HCT116 (cell line): ENCODE measurements at regions not wholly inside any gene's neighbourhood (a gene's known extent, or its start where the extent isn't known, plus 50 kb on each side); places are given as distances from the start of the nearest gene placed in this dataset.

Experiments used
- CEBPB ChIP-seq: IDR thresholded peaks from 2 replicates; pipeline ENCODE4 v1.6.1; 2012; ENCODE audit warnings: low read depth
- CTCF ChIP-seq, 3 experiments: fragments of 200-600 bp in 1 of 3; sonication (generic) in 1 of 3; IDR thresholded peaks in 2 of 3; conservative IDR thresholded peaks in 1 of 3; 2 replicates each; pipeline ENCODE4 v1.5.1; 2012 to 2017; ENCODE audit warnings: low read depth in 2 of 3, low read length in 2 of 3, antibody characterized with exemption in 1 of 3, borderline replicate concordance in 1 of 3, control low read depth in 1 of 3, mild to moderate bottlenecking in 1 of 3, mixed read lengths in 1 of 3, mixed run types in 1 of 3, moderate library complexity in 1 of 3; ENCODE audit not compliant: insufficient read depth in 1 of 3
- EZH2 ChIP-seq: fragments of 200-600 bp; sonication (generic); IDR thresholded peaks from 2 replicates; pipeline ENCODE4 v1.6.1; 2017; ENCODE audit warnings: antibody characterized with exemption, mixed run types
- POLR2A ChIP-seq: IDR thresholded peaks from 2 replicates; pipeline ENCODE4 v1.7.0; 2011; ENCODE audit warnings: borderline replicate concordance; ENCODE audit not compliant: insufficient read depth, insufficient read length; ENCODE audit errors: extremely low read depth
- POLR2AphosphoS5 ChIP-seq: IDR thresholded peaks from 2 replicates; pipeline ENCODE4 v1.6.1; 2011; ENCODE audit warnings: mild to moderate bottlenecking, low read depth, low read length, moderate library complexity
- REST ChIP-seq: IDR thresholded peaks from 2 replicates; pipeline ENCODE4 v1.6.1; 2012; ENCODE audit warnings: low read depth

GRCh38 chr22:23008896-23009295, 61.4 kb upstream of the GNAZ start:
- TF ChIP-seq CTCF (IDR thresholded peaks at IDR 0.05 in 2 of 3, conservative IDR thresholded peaks at IDR 0.05 in 1 of 3; ENCODE audit: borderline replicate concordance in 1 of 3, insufficient read depth in 1 of 3, low read depth in 2 of 3, low read length in 2 of 3) (no peak), POLR2A (no peak), REST (no peak), POLR2AphosphoS5 (no peak), CEBPB (no peak), EZH2 (no peak)
